CD14-positive monocyte (primary cell): ENCODE measurements at regions not wholly inside any gene's neighbourhood (a gene's known extent, or its start where the extent isn't known, plus 50 kb on each side); places are given as distances from the start of the nearest gene placed in this dataset.

Experiments
- DNase-seq, 3 donors: peaks; one replicate each; pipeline ENCODE4 v3.0.0-alpha.2; 2011 to 2022
- H2AFZ ChIP-seq: 2 replicates; pipeline ENCODE4 v1.6.0; 2012; ENCODE audit warnings: mild to moderate bottlenecking, low read depth, low read length, inconsistent platforms; ENCODE audit not compliant: insufficient read depth, poor library complexity, severe bottlenecking
- H3K27ac ChIP-seq, 2 donors: 1 replicate in 1 of 2; 2 replicates in 1 of 2; pipeline ENCODE4 v1.5.1; 2012 to 2013; ENCODE audit warnings: low read length in 2 of 2, control low read depth in 1 of 2, inconsistent platforms in 1 of 2, low read depth in 1 of 2, mild to moderate bottlenecking in 1 of 2
- H3K27me3 ChIP-seq, 2 donors: one replicate each; pipeline versions ENCODE4 v1.6.0 to v1.6.1; 2011 to 2013; ENCODE audit warnings: low read length in 2 of 2; ENCODE audit not compliant: control insufficient read depth in 2 of 2, insufficient read depth in 2 of 2
- H3K36me3 ChIP-seq, 2 donors: replicated peaks in 1 of 2; 1 replicate in 1 of 2; 2 replicates in 1 of 2; pipeline versions ENCODE4 v1.5.1 to v1.6.1; 2012 to 2013; ENCODE audit warnings: low read length in 2 of 2, control low read depth in 1 of 2, inconsistent platforms in 1 of 2, mild to moderate bottlenecking in 1 of 2; ENCODE audit not compliant: insufficient read depth in 2 of 2, control insufficient read depth in 1 of 2
- H3K4me1 ChIP-seq, 2 donors: 1 replicate in 1 of 2; 2 replicates in 1 of 2; pipeline versions ENCODE4 v1.5.1 to v1.6.1; 2012 to 2013; ENCODE audit warnings: low read length in 2 of 2, control low read depth in 1 of 2, inconsistent platforms in 1 of 2, mild to moderate bottlenecking in 1 of 2, moderate library complexity in 1 of 2; ENCODE audit not compliant: insufficient read depth in 2 of 2, control insufficient read depth in 1 of 2
- H3K4me2 ChIP-seq: replicated peaks from 2 replicates; pipeline ENCODE3; 2012; ENCODE audit warnings: low read length, moderate library complexity, mild to moderate bottlenecking; ENCODE audit not compliant: poor library complexity, severe bottlenecking; ENCODE audit errors: extremely low read depth
- H3K4me3 ChIP-seq, 3 experiments: fragments of 200-600 bp in 1 of 3; sonication (generic) in 1 of 3; replicated peaks in 1 of 3; 1 replicate in 2 of 3; 2 replicates in 1 of 3; pipeline ENCODE4 v1.5.1; 2011 to 2013; ENCODE audit warnings: low read length in 3 of 3, mild to moderate bottlenecking in 3 of 3, control low read depth in 2 of 3, low read depth in 2 of 3, inconsistent platforms in 1 of 3, moderate library complexity in 1 of 3
- H3K79me2 ChIP-seq: 2 replicates; pipeline ENCODE4 v1.6.0; 2012; ENCODE audit warnings: mild to moderate bottlenecking, control low read depth, inconsistent platforms, low read length, moderate library complexity; ENCODE audit not compliant: insufficient read depth
- H3K9ac ChIP-seq: 2 replicates; pipeline ENCODE4 v1.6.0; 2017; ENCODE audit warnings: low read length, mild to moderate bottlenecking; ENCODE audit not compliant: insufficient read depth, poor library complexity, severe bottlenecking
- H3K9me3 ChIP-seq, 2 donors: replicated peaks in 1 of 2; 1 replicate in 1 of 2; 2 replicates in 1 of 2; pipeline versions ENCODE4 v1.5.1 to v1.6.1; 2012 to 2013; ENCODE audit warnings: low read length in 2 of 2, control low read depth in 1 of 2; ENCODE audit not compliant: control insufficient read depth in 1 of 2, insufficient read depth in 1 of 2
- H4K20me1 ChIP-seq: 2 replicates; pipeline ENCODE4 v1.6.0; 2012; ENCODE audit warnings: mild to moderate bottlenecking, low read length, control low read depth, moderate library complexity; ENCODE audit not compliant: insufficient read depth
- H3K27ac Mint-ChIP-seq, 7 donors: one replicate each; pipeline ENCODE4 v1.8.0; 2020; ENCODE audit warnings: mild to moderate bottlenecking in 7 of 7, mixed read lengths in 7 of 7, moderate library complexity in 6 of 7, inconsistent platforms in 2 of 7
- H3K27me3 Mint-ChIP-seq, 3 donors: one replicate each; pipeline ENCODE4 v1.8.0; 2021 to 2022; ENCODE audit warnings: low read depth in 3 of 3, mild to moderate bottlenecking in 3 of 3, mixed read lengths in 3 of 3, moderate library complexity in 3 of 3, inconsistent platforms in 1 of 3
- H3K36me3 Mint-ChIP-seq, 2 donors: one replicate each; pipeline ENCODE4 v1.8.0; 2020; ENCODE audit warnings: mixed read lengths in 2 of 2, inconsistent platforms in 1 of 2, mild to moderate bottlenecking in 1 of 2
- H3K4me1 Mint-ChIP-seq: one replicate; pipeline ENCODE4 v1.8.0; 2020; ENCODE audit warnings: mild to moderate bottlenecking, mixed read lengths
- H3K4me3 Mint-ChIP-seq, 2 donors: one replicate each; pipeline ENCODE4 v1.8.0; 2020; ENCODE audit warnings: mild to moderate bottlenecking in 2 of 2, mixed read lengths in 2 of 2, moderate library complexity in 1 of 2
- H3K9me3 Mint-ChIP-seq, 7 donors: one replicate each; pipeline ENCODE4 v1.8.0; 2020 to 2022; ENCODE audit warnings: mixed read lengths in 7 of 7, mild to moderate bottlenecking in 6 of 7, moderate library complexity in 6 of 7, inconsistent platforms in 2 of 7
- WGBS: methylation state at CpG from one replicate; pipeline ENCODE4 v1.1.5; 2013; ENCODE audit warnings: missing lambda C conversion rate; ENCODE audit not compliant: insufficient coverage; 5-methylcytosine and 5-hydroxymethylcytosine counted together
- intact Hi-C, 2 donors: fragments of 100-400 bp; cut with micrococcal nuclease; formaldehyde crosslinking; loops; one replicate each; pipeline versions ENCODE4 v1.15.0 to v1.15.1; 2023
- TF ChIP-seq, protein P1 (sequence below): fragments of 200-600 bp; IDR thresholded peaks from one replicate; pipeline ENCODE4 v1.8.0; 2022; ENCODE audit warnings: antibody characterized with exemption, mild to moderate bottlenecking

- peaks cover 10% of the 10 kb centered on the region for H3K79me2 ChIP-seq
- peaks cover 11 to 35% of the 10 kb centered on the region in 2 donors for H3K4me1 ChIP-seq
- no peak overlapping the region for H3K27ac ChIP-seq
- H3K9me3 ChIP-seq = no peaks in the 10 kb centered on the region
- DNase-seq = no peak
- H3K4me3 ChIP-seq = no peak overlapping the region
- Mint-ChIP-seq H3K27me3 (peaks cover 0 to 4% (median 0%) of the 10 kb centered on the region in 3 donors), H3K4me1 (peaks cover 31% of the 10 kb centered on the region), H3K4me3 (no peak overlapping the region), H3K36me3 (peaks cover 12 to 15% of the 10 kb centered on the region in 2 donors), H3K9me3 (no peaks in the 10 kb centered on the region), H3K27ac (peak overlapping the region in 1 of 7 donors; percentile 70)
- TF ChIP-seq, protein P1, sequence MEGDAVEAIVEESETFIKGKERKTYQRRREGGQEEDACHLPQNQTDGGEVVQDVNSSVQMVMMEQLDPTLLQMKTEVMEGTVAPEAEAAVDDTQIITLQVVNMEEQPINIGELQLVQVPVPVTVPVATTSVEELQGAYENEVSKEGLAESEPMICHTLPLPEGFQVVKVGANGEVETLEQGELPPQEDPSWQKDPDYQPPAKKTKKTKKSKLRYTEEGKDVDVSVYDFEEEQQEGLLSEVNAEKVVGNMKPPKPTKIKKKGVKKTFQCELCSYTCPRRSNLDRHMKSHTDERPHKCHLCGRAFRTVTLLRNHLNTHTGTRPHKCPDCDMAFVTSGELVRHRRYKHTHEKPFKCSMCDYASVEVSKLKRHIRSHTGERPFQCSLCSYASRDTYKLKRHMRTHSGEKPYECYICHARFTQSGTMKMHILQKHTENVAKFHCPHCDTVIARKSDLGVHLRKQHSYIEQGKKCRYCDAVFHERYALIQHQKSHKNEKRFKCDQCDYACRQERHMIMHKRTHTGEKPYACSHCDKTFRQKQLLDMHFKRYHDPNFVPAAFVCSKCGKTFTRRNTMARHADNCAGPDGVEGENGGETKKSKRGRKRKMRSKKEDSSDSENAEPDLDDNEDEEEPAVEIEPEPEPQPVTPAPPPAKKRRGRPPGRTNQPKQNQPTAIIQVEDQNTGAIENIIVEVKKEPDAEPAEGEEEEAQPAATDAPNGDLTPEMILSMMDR = no peak
- WGBS = 87% methylated on average over 3 of the region's 10 CpGs
- H3K9ac ChIP-seq = no peak overlapping the region
- H3K4me2 ChIP-seq = no peak overlapping the region
- no peaks in the 10 kb centered on the region for H3K27me3 ChIP-seq
- H3K36me3 ChIP-seq = no peaks in the 10 kb centered on the region
- intact Hi-C loops = no loop called here
- peaks cover 9% of the 10 kb centered on the region for H4K20me1 ChIP-seq
- no peak overlapping the region for H2AFZ ChIP-seq
Measured at GRCh38 chr13:31882794-31883193, 143.5 kb downstream of the RXFP2 start.

GRCh38 chr13:31884556-31884955 lies 145.2 kb downstream of the RXFP2 start:
- WGBS = 100% methylated on average over 1 of the region's 1 CpG
- H3K9me3 ChIP-seq = no peaks in the 10 kb centered on the region
- H3K36me3 ChIP-seq = no peaks in the 10 kb centered on the region
- no peak overlapping the region for H3K9ac ChIP-seq
- H3K4me1 Mint-ChIP-seq = peaks cover 27% of the 10 kb centered on the region
- H3K27ac Mint-ChIP-seq = no peak overlapping the region
- TF ChIP-seq, protein P1 = no peak
- no peak overlapping the region for H3K4me3 ChIP-seq
- H3K27ac ChIP-seq = no peak overlapping the region
- H3K79me2 ChIP-seq = peaks cover 10% of the 10 kb centered on the region
- peaks cover 21 to 22% of the 10 kb centered on the region in 2 donors for H3K36me3 Mint-ChIP-seq
- H3K9me3 Mint-ChIP-seq = no peaks in the 10 kb centered on the region
- H3K4me1 ChIP-seq = peaks cover 11 to 28% of the 10 kb centered on the region in 2 donors
- H3K27me3 ChIP-seq = no peaks in the 10 kb centered on the region
- no peak overlapping the region for H3K4me3 Mint-ChIP-seq
- no peak overlapping the region for H3K4me2 ChIP-seq
- DNase-seq = no peak
- intact Hi-C loops = no loop called here
- no peak overlapping the region for H2AFZ ChIP-seq
- H4K20me1 ChIP-seq = peaks cover 17% of the 10 kb centered on the region
- peaks cover 0 to 6% (median 0%) of the 10 kb centered on the region in 3 donors for H3K27me3 Mint-ChIP-seq
